ENCODE measurements at regions not wholly inside any gene's neighbourhood (a gene's known extent, or its start where the extent isn't known, plus 50 kb on each side); places are given as distances from the start of the nearest gene placed in this dataset.

DNA sequence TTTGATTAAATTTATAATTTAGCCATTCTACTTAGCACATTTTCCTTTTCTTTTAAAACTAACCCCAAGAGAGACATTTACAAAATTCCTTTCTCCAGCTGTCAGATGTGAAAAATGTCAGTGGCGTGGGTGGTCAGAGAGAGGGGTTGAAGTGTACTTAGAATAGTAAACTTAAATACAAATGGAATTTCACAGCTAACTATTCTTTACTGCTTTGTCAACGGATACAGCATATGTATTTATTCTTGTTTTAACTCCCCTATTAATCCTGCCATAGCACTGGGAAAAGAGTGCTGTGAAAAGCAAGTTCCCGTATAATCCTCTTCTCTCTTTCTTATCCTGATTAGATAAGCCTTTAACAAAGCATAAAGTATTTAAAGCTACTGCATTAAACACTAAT is 191.4 kb upstream of the CHAC2 start:
- TF ChIP-seq EZH2 (IDR thresholded peaks at IDR 0.05; ENCODE audit: borderline replicate concordance) (no peak), EZH2phosphoT487 (IDR thresholded peaks at IDR 0.05; ENCODE audit: low read depth, severe bottlenecking, unreplicated experiment) (no peak)
- TF ChIP-seq, protein P1, sequence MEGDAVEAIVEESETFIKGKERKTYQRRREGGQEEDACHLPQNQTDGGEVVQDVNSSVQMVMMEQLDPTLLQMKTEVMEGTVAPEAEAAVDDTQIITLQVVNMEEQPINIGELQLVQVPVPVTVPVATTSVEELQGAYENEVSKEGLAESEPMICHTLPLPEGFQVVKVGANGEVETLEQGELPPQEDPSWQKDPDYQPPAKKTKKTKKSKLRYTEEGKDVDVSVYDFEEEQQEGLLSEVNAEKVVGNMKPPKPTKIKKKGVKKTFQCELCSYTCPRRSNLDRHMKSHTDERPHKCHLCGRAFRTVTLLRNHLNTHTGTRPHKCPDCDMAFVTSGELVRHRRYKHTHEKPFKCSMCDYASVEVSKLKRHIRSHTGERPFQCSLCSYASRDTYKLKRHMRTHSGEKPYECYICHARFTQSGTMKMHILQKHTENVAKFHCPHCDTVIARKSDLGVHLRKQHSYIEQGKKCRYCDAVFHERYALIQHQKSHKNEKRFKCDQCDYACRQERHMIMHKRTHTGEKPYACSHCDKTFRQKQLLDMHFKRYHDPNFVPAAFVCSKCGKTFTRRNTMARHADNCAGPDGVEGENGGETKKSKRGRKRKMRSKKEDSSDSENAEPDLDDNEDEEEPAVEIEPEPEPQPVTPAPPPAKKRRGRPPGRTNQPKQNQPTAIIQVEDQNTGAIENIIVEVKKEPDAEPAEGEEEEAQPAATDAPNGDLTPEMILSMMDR (IDR thresholded peaks at IDR 0.05; ENCODE audit: poor library complexity): no peak
